Spinal cord (tissue), 9 donors: ENCODE measurements at regions not wholly inside any gene's neighbourhood (a gene's known extent, or its start where the extent isn't known, plus 50 kb on each side); places are given as distances from the start of the nearest gene placed in this dataset.
A peak's percentile ranks its signal among the peaks of the same experiment; 100 is the strongest.
"Not testable (repeated sequence)": the region's sequence is repeated elsewhere in the genome, so short reads cannot be mapped to it uniquely, and the experiment has no call there.

ENCODE experiments used
- DNase-seq, 6 donors: peaks; one replicate each; pipeline versions ENCODE4 v3.0.0 to v3.0.0-alpha.2; 2013 to 2015; ENCODE audit warnings: low spot score in 6 of 6, low read depth in 4 of 6
- H3K27ac ChIP-seq: one replicate; pipeline ENCODE4 v1.5.1; 2013; ENCODE audit warnings: low read depth, low read length, control low read depth
- H3K27me3 ChIP-seq: one replicate; pipeline ENCODE4 v1.6.1; 2013; ENCODE audit warnings: low read length; ENCODE audit not compliant: control insufficient read depth, insufficient read depth
- H3K36me3 ChIP-seq: one replicate; pipeline ENCODE4 v1.6.1; 2013; ENCODE audit warnings: low read length; ENCODE audit not compliant: control insufficient read depth, insufficient read depth
- H3K4me1 ChIP-seq: one replicate; pipeline ENCODE4 v1.6.1; 2013; ENCODE audit warnings: low read length; ENCODE audit not compliant: control insufficient read depth, insufficient read depth
- H3K4me3 ChIP-seq: one replicate; pipeline ENCODE4 v1.5.1; 2013; ENCODE audit warnings: low read depth, low read length, control low read depth
- H3K9me3 ChIP-seq: one replicate; pipeline ENCODE4 v1.6.1; 2013; ENCODE audit warnings: low read length; ENCODE audit not compliant: control insufficient read depth, insufficient read depth
- WGBS: methylation state at CpG from one replicate; pipeline ENCODE4 v1.1.5; 2013; ENCODE audit warnings: missing lambda C conversion rate; ENCODE audit not compliant: insufficient coverage; 5-methylcytosine and 5-hydroxymethylcytosine counted together
- donor health status: healthy.

- H3K4me3 ChIP-seq = no peak overlapping the region
- H3K9me3 ChIP-seq = no peaks in the 10 kb centered on the region
- DNase-seq = no peak
- WGBS = 90% methylated on average over 6 of the region's 7 CpGs
- H3K4me1 ChIP-seq = no peaks in the 10 kb centered on the region
- no peaks in the 10 kb centered on the region for H3K36me3 ChIP-seq
- no peak overlapping the region for H3K27ac ChIP-seq
- no peaks in the 10 kb centered on the region for H3K27me3 ChIP-seq
These were observed 162.9 kb downstream of the LRIG3 start for GRCh38 chr12:58757422-58757821.

GRCh38 chr12:58759745-58760144, 160.6 kb downstream of the LRIG3 start:
- DNase-seq, H3K27ac ChIP-seq, H3K36me3 ChIP-seq, H3K4me1 ChIP-seq, H3K27me3 ChIP-seq, H3K9me3 ChIP-seq, H3K4me3 ChIP-seq: not testable (repeated sequence)
- WGBS = no CpG with 5 or more reads among the region's 1 CpG

GRCh38 chr12:58761308-58761707, 159.0 kb downstream of the LRIG3 start:
- peak in 4 of 6 donors; percentile 31 to 76 (median 52) for DNase-seq
- Histone ChIP-seq H3K4me3 (no peak overlapping the region), H3K36me3 (no peaks in the 10 kb centered on the region), H3K27ac (no peak overlapping the region), H3K9me3 (no peaks in the 10 kb centered on the region), H3K27me3 (no peaks in the 10 kb centered on the region), H3K4me1 (no peaks in the 10 kb centered on the region)
- no CpG with 5 or more reads among the region's 1 CpG for WGBS

GRCh38 chr12:58764100-58764953, 156.0 kb downstream of the LRIG3 start:
- H3K27ac ChIP-seq = no peak overlapping the region
- no peaks in the 10 kb centered on the region for H3K36me3 ChIP-seq
- no peaks in the 10 kb centered on the region for H3K4me1 ChIP-seq
- no peaks in the 10 kb centered on the region for H3K27me3 ChIP-seq
- no peaks in the 10 kb centered on the region for H3K9me3 ChIP-seq
- DNase-seq = peak in 1 of 6 donors; percentile 29
- WGBS = no CpG with 5 or more reads among the region's 6 CpGs
- no peak overlapping the region for H3K4me3 ChIP-seq

GRCh38 chr12:58765076-58765475, 155.2 kb downstream of the LRIG3 start:
- Histone ChIP-seq H3K9me3 (no peaks in the 10 kb centered on the region), H3K4me3 (no peak overlapping the region), H3K4me1 (no peaks in the 10 kb centered on the region), H3K36me3 (no peaks in the 10 kb centered on the region), H3K27me3 (no peaks in the 10 kb centered on the region), H3K27ac (no peak overlapping the region)
- DNase-seq = peak in 1 of 6 donors; percentile 42
- 48% methylated on average over 2 of the region's 2 CpGs for WGBS

- Histone ChIP-seq H3K4me3 (no peak overlapping the region), H3K27ac (no peak overlapping the region), H3K9me3 (no peaks in the 10 kb centered on the region), H3K4me1 (no peaks in the 10 kb centered on the region), H3K36me3 (no peaks in the 10 kb centered on the region), H3K27me3 (no peaks in the 10 kb centered on the region)
- no peak for DNase-seq
- WGBS = 80% methylated on average over 1 of the region's 4 CpGs
These were observed 154.4 kb downstream of the LRIG3 start for GRCh38 chr12:58765653-58766512.

- Histone ChIP-seq H3K36me3 (no peaks in the 10 kb centered on the region), H3K27me3 (no peaks in the 10 kb centered on the region), H3K27ac (no peak overlapping the region), H3K9me3 (no peaks in the 10 kb centered on the region), H3K4me3 (no peak overlapping the region), H3K4me1 (no peaks in the 10 kb centered on the region)
- DNase-seq = no peak
- WGBS = no CpG with 5 or more reads among the region's 3 CpGs
These were observed 153.8 kb downstream of the LRIG3 start for GRCh38 chr12:58766513-58766870.

GRCh38 chr12:58767496-58767895, 152.8 kb downstream of the LRIG3 start:
- H3K27ac ChIP-seq = no peak overlapping the region
- WGBS = 89% methylated on average over 1 of the region's 2 CpGs

GRCh38 chr12:58773986-58774385, 146.3 kb downstream of the LRIG3 start:
- DNase-seq = peak in 1 of 6 donors; percentile 80

More at GRCh38 chr12:58767496-58767895, 152.8 kb downstream of the LRIG3 start:
- Histone ChIP-seq H3K4me3 (no peak overlapping the region), H3K4me1 (no peaks in the 10 kb centered on the region), H3K9me3 (no peaks in the 10 kb centered on the region), H3K27me3 (no peaks in the 10 kb centered on the region), H3K36me3 (no peaks in the 10 kb centered on the region)
- no peak for DNase-seq

More at GRCh38 chr12:58773986-58774385, 146.3 kb downstream of the LRIG3 start:
- Histone ChIP-seq H3K27ac (no peak overlapping the region), H3K4me3 (no peak overlapping the region), H3K27me3 (no peaks in the 10 kb centered on the region), H3K36me3 (no peaks in the 10 kb centered on the region), H3K9me3 (no peaks in the 10 kb centered on the region), H3K4me1 (no peaks in the 10 kb centered on the region)
